Activated T-cell treated with anti-CD3 and anti-CD28 coated beads, Interleukin-2, amount 50 U/mL, for 48 hours (primary cell): ENCODE measurements at regions not wholly inside any gene's neighbourhood (a gene's known extent, or its start where the extent isn't known, plus 50 kb on each side); places are given as distances from the start of the nearest gene placed in this dataset.

Experiments used
- DNase-seq, 2 experiments: peaks; one replicate each; pipeline ENCODE4 v3.0.0-alpha.2; 2020

DNA sequence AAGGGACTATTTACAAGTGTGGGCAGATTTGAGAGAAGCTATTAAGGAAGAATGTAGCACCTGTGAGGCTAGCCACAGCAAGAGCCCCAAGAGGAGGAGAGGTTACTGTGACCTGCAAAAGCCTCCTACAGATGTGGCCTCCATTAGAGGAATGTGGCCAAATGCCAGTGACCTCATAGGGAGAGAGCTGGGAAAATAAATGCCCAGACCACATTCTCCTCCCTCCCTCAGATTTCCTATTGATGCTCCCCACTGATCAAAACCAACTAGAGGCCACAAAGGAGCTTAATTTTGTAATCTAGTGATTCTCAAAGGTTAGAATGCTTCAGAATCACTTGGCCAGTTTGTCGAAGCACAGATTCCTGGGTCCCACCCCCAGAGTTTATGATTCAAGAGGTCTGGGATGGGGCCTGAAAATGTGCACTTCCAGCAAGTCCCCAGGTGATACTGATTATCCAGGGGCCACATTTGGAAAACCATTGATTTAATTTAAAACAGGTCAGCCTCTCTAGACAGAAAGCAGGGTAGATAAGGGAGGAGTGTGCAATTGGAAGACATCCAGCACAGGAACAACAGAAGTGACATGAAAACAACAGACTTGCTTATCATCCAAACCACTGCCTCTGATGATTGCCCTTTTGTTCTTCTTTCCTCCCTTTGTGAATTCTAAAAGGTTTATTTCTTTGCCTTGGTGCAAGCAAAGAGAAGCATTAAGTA lies 61.2 kb upstream of the RBBP8 start:
- DNase-seq, result no peak

- no peak for DNase-seq
These were observed 60.1 kb upstream of the RBBP8 start for GRCh38 chr18:22872900-22873537.

GRCh38 chr18:22879293-22879692 lies 53.8 kb upstream of the RBBP8 start:
- DNase-seq, result no peak

GRCh38 chr18:22882084-22882483 lies 51.0 kb upstream of the RBBP8 start:
- no peak for DNase-seq

DNA sequence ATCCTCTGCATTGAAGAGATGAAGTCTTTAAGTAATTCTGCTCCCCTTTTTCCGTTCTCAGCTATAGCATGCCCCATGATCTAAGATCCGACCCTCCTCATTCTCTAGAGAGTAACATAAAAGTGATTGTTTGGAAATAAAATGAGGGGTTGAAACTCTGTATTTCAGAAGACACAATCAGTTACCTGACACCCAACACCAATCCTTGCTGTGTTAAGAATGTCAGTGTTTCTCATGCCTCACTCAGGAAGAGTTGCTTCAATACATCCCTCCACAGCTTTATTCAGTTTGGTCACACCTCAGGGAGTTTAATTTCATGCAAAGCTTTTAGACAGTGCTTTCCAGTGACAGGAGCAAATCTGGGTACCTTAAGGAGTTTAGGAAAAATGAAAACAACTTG lies 49.9 kb upstream of the RBBP8 start:
- DNase-seq, result no peak
